HL-60 (cell line): ENCODE measurements at regions not wholly inside any gene's neighbourhood (a gene's known extent, or its start where the extent isn't known, plus 50 kb on each side); places are given as distances from the start of the nearest gene placed in this dataset.

Experiments
- DNase-seq, 2 experiments: peaks; one replicate each; pipeline ENCODE4 v3.0.0-alpha.2; 2010 to 2020; ENCODE audit warnings: low read depth in 1 of 2, low spot score in 1 of 2
- H3K27ac ChIP-seq: fragments of 250-450 bp; sonication (Bioruptor Pico); replicated peaks from 2 replicates; pipeline ENCODE4 v1.5.1; 2020; ENCODE audit warnings: mild to moderate bottlenecking, moderate library complexity
- H3K27me3 ChIP-seq: fragments of 250-450 bp; sonication (Bioruptor Pico); 2 replicates; pipeline ENCODE4 v1.5.1; 2021; ENCODE audit warnings: mild to moderate bottlenecking, moderate library complexity; ENCODE audit not compliant: insufficient read depth, poor library complexity, severe bottlenecking
- H3K4me3 ChIP-seq: replicated peaks from 2 replicates; pipeline ENCODE4 v1.5.1; 2011; ENCODE audit warnings: mild to moderate bottlenecking, control low read depth, low read length; ENCODE audit not compliant: insufficient read depth
- GABPA ChIP-seq: IDR thresholded peaks from 2 replicates; pipeline ENCODE4 v1.6.1; 2012; ENCODE audit warnings: low read depth
- POLR2AphosphoS5 ChIP-seq: IDR thresholded peaks from 2 replicates; pipeline ENCODE4 v1.6.1; 2012; ENCODE audit warnings: low read depth
- SPI1 ChIP-seq: IDR thresholded peaks from 2 replicates; pipeline ENCODE4 v1.6.1; 2012; ENCODE audit warnings: low read depth, mild to moderate bottlenecking, borderline replicate concordance
- TF ChIP-seq, protein P1 (sequence below): IDR thresholded peaks from 2 replicates; pipeline ENCODE4 v1.6.1; 2012; ENCODE audit warnings: low read depth; ENCODE audit not compliant: insufficient replicate concordance
- TF ChIP-seq, protein P2 (sequence below): IDR thresholded peaks from one replicate; pipeline ENCODE4 v1.5.1; 2011; ENCODE audit warnings: low read length, control low read depth, inconsistent platforms; ENCODE audit not compliant: insufficient read depth

DNA sequence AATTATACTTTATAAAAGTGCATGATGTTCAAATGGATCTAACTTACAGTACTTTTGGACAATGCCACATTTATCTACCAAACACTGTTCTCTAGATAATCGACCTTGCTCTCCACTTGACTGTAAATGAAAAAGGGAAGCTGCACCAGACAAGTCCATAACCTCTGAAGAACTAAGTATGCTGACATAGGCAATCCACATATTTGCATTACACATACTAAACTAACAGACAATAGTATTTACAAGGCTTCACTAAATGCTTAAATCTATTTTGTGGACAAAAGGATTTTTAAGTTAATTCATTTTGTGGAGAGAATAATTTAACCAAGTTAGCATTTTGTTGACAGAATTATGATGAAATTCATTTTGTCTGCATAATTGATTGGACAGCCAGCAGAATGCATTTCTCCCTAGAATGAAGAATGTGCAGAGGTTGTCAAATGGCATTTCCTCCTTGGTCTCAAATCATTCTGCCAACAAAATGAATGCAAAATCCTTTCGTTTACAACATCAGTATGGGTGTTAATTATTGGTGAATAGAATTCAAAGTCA, 520.9 kb downstream of the CPS1 start:
- H3K27ac ChIP-seq = no peak overlapping the region
- no peaks in the 10 kb centered on the region for H3K27me3 ChIP-seq
- TF ChIP-seq SPI1 (no peak), GABPA (no peak), POLR2AphosphoS5 (no peak)
- TF ChIP-seq, protein P1, sequence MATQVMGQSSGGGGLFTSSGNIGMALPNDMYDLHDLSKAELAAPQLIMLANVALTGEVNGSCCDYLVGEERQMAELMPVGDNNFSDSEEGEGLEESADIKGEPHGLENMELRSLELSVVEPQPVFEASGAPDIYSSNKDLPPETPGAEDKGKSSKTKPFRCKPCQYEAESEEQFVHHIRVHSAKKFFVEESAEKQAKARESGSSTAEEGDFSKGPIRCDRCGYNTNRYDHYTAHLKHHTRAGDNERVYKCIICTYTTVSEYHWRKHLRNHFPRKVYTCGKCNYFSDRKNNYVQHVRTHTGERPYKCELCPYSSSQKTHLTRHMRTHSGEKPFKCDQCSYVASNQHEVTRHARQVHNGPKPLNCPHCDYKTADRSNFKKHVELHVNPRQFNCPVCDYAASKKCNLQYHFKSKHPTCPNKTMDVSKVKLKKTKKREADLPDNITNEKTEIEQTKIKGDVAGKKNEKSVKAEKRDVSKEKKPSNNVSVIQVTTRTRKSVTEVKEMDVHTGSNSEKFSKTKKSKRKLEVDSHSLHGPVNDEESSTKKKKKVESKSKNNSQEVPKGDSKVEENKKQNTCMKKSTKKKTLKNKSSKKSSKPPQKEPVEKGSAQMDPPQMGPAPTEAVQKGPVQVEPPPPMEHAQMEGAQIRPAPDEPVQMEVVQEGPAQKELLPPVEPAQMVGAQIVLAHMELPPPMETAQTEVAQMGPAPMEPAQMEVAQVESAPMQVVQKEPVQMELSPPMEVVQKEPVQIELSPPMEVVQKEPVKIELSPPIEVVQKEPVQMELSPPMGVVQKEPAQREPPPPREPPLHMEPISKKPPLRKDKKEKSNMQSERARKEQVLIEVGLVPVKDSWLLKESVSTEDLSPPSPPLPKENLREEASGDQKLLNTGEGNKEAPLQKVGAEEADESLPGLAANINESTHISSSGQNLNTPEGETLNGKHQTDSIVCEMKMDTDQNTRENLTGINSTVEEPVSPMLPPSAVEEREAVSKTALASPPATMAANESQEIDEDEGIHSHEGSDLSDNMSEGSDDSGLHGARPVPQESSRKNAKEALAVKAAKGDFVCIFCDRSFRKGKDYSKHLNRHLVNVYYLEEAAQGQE = no peak
- TF ChIP-seq, protein P2, sequence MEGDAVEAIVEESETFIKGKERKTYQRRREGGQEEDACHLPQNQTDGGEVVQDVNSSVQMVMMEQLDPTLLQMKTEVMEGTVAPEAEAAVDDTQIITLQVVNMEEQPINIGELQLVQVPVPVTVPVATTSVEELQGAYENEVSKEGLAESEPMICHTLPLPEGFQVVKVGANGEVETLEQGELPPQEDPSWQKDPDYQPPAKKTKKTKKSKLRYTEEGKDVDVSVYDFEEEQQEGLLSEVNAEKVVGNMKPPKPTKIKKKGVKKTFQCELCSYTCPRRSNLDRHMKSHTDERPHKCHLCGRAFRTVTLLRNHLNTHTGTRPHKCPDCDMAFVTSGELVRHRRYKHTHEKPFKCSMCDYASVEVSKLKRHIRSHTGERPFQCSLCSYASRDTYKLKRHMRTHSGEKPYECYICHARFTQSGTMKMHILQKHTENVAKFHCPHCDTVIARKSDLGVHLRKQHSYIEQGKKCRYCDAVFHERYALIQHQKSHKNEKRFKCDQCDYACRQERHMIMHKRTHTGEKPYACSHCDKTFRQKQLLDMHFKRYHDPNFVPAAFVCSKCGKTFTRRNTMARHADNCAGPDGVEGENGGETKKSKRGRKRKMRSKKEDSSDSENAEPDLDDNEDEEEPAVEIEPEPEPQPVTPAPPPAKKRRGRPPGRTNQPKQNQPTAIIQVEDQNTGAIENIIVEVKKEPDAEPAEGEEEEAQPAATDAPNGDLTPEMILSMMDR = no peak
- peak in 1 of 2 experiments; percentile 14 for DNase-seq
- H3K4me3 ChIP-seq = no peak overlapping the region

DNA sequence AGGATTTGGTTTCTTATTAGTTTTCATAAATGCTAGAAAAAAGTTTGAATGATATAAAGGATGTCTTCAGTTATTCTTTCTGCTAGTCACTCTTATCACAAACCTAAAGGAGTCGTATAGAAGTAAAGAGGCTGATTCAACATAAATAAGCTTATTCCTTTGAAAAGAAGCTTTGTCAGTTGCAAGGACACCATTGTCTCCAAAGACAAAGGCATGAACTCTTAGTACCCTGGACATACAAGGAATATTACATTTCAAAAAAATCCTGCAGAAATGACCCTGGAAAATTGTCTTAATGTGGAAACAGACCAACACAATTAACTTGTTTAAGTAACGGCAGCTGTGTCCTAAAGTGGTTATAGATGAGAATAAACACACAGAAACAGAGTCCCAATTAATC, 528.0 kb downstream of the CPS1 start:
- Histone ChIP-seq H3K4me3 (no peak overlapping the region), H3K27ac (no peak overlapping the region), H3K27me3 (no peaks in the 10 kb centered on the region)
- TF ChIP-seq GABPA (no peak), POLR2AphosphoS5 (no peak), SPI1 (no peak)
- TF ChIP-seq, protein P1 = no peak
- TF ChIP-seq, protein P2 = no peak
- DNase-seq = no peak

DNA sequence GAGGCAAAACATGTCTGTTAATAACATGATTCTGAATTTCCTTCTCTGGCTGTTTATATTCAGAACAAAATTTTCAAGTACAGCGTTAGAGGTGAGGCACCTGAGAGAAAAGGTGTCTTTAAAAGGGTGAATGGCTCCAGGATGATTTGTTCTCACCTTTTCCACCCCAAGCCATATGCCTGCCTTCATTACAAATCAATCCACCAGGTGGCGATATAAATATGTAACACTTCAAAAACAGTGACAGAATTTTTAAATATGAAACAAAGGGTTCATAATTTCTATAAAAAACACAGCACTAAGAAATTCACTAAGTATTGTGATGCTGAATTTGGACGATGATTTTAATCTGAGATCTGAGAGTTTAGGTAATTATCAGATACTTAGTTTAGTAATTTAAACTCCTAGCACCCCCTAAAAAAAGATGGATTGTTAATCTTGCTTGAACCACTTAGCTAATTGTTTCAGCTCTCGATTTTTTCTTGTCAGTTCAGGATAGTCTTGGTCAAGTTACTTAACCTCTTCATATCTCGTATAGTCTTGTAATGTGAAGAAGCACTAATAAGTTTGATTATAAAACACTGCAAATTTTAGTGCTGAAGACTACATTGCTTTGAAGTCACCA, 528.8 kb downstream of the CPS1 start:
- H3K27ac ChIP-seq = no peak overlapping the region
- no peak overlapping the region for H3K4me3 ChIP-seq
- no peaks in the 10 kb centered on the region for H3K27me3 ChIP-seq
- peak in 1 of 2 experiments; percentile 26 for DNase-seq
- TF ChIP-seq, protein P2 = peak; percentile 8
- TF ChIP-seq, protein P1 = no peak
